ENCODE measurements at regions not wholly inside any gene's neighbourhood (a gene's known extent, or its start where the extent isn't known, plus 50 kb on each side); places are given as distances from the start of the nearest gene placed in this dataset.

- no peak for TF ChIP-seq CTCF (IDR thresholded peaks at IDR 0.05; ENCODE audit: insufficient read depth, low read length, severe bottlenecking)
- Histone ChIP-seq H3K27me3 (ENCODE audit: control insufficient read depth, insufficient read depth, low read length) (no peaks in the 10 kb centered on the region), H3K4me3 (ENCODE audit: low read depth, low read length) (no peak overlapping the region), H3K36me3 (ENCODE audit: control insufficient read depth, insufficient read depth, low read length) (no peaks in the 10 kb centered on the region)
- DNase-seq (ENCODE audit: low read depth) (no peak), FAIRE-seq (no peak)
These were observed 73.3 kb upstream of the YPEL5 start for GRCh38 chr2:30073523-30073922.

GRCh38 chr2:30074023-30074422 lies 72.8 kb upstream of the YPEL5 start:
- DNase-seq (ENCODE audit: low read depth): no peak
- FAIRE-seq: no peak

GRCh38 chr2:30078521-30078920 lies 68.3 kb upstream of the YPEL5 start:
- FAIRE-seq (no peak), DNase-seq (ENCODE audit: low read depth) (no peak)
- TF ChIP-seq CTCF (IDR thresholded peaks at IDR 0.05; ENCODE audit: insufficient read depth, low read length, severe bottlenecking): no peak
- Histone ChIP-seq H3K4me3 (ENCODE audit: low read depth, low read length) (no peak overlapping the region), H3K36me3 (ENCODE audit: control insufficient read depth, insufficient read depth, low read length) (no peaks in the 10 kb centered on the region), H3K27me3 (ENCODE audit: control insufficient read depth, insufficient read depth, low read length) (peaks cover 2% of the 10 kb centered on the region)

More at GRCh38 chr2:30074023-30074422, 72.8 kb upstream of the YPEL5 start:
- H3K4me3 ChIP-seq (ENCODE audit: low read depth, low read length): no peak overlapping the region
- no peak for TF ChIP-seq CTCF (IDR thresholded peaks at IDR 0.05; ENCODE audit: insufficient read depth, low read length, severe bottlenecking)
- no peaks in the 10 kb centered on the region for H3K27me3 ChIP-seq (ENCODE audit: control insufficient read depth, insufficient read depth, low read length)
- H3K36me3 ChIP-seq (ENCODE audit: control insufficient read depth, insufficient read depth, low read length): no peaks in the 10 kb centered on the region

DNA sequence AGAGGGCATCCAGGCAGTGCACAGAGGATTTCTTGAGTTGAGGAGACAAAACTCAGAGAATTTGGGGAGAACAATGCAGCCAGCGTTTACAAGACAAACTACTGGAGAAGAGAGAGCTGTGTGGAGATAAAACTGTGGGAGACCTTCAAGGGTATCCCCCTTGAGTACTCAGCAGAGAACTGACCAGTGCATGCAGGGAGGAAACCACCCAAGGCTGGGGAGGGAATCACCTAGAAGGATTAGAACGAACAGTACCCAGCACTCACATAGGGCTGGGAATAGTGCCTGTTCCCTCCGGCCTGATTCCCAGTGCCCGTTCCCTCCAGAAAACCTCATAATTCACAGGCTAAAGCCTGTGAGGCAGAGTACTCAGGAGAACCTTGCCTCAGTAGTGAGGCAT lies 61.9 kb upstream of the YPEL5 start:
- TF ChIP-seq CTCF (IDR thresholded peaks at IDR 0.05; ENCODE audit: insufficient read depth, low read length, severe bottlenecking): no peak
- DNase-seq (ENCODE audit: low read depth) (no peak), FAIRE-seq (no peak)
- H3K4me3 ChIP-seq (ENCODE audit: low read depth, low read length): no peak overlapping the region
- no peaks in the 10 kb centered on the region for H3K36me3 ChIP-seq (ENCODE audit: control insufficient read depth, insufficient read depth, low read length)
- no peaks in the 10 kb centered on the region for H3K27me3 ChIP-seq (ENCODE audit: control insufficient read depth, insufficient read depth, low read length)

GRCh38 chr2:30089171-30089570 lies 57.6 kb upstream of the YPEL5 start:
- H3K36me3 ChIP-seq (ENCODE audit: control insufficient read depth, insufficient read depth, low read length): no peaks in the 10 kb centered on the region
- no peaks in the 10 kb centered on the region for H3K27me3 ChIP-seq (ENCODE audit: control insufficient read depth, insufficient read depth, low read length)
- H3K4me3 ChIP-seq (ENCODE audit: low read depth, low read length): no peak overlapping the region
- no peak for FAIRE-seq
- no peak for DNase-seq (ENCODE audit: low read depth)
- no peak for TF ChIP-seq CTCF (IDR thresholded peaks at IDR 0.05; ENCODE audit: insufficient read depth, low read length, severe bottlenecking)

DNA sequence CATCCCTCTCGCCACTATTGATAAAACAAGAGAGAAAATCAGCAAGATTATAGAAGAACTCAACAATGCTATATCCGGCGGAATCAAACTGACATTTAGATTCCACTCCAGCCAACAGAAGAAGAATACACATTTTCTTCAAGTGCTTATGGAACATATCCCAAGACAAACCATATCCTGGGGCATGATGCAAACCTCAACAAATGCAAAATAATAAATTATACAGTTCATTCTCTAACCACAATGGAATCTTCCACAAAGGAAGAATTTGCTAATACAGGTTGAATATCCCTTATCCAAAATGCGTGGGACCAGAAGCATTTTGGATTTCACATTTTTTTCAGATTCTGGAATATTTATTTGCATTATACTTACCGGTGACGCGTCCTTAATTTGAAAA lies 51.4 kb upstream of the YPEL5 start:
- FAIRE-seq: no peak
- DNase-seq (ENCODE audit: low read depth): no peak
- TF ChIP-seq CTCF (IDR thresholded peaks at IDR 0.05; ENCODE audit: insufficient read depth, low read length, severe bottlenecking): no peak
- Histone ChIP-seq H3K36me3 (ENCODE audit: control insufficient read depth, insufficient read depth, low read length) (no peaks in the 10 kb centered on the region), H3K4me3 (ENCODE audit: low read depth, low read length) (no peak overlapping the region), H3K27me3 (ENCODE audit: control insufficient read depth, insufficient read depth, low read length) (peaks cover 7% of the 10 kb centered on the region)
